ENCODE measurements at regions not wholly inside any gene's neighbourhood (a gene's known extent, or its start where the extent isn't known, plus 50 kb on each side); places are given as distances from the start of the nearest gene placed in this dataset.

GRCh38 chr5:158553195-158553961, 546.3 kb downstream of the EBF1 start:
- no peak for DNase-seq (ENCODE audit: low read depth)

GRCh38 chr5:158552241-158552640, 547.5 kb downstream of the EBF1 start:
- DNase-seq (ENCODE audit: low read depth): no peak

GRCh38 chr5:158549311-158549710, 550.4 kb downstream of the EBF1 start:
- no peak for DNase-seq (ENCODE audit: low read depth)

- DNase-seq (ENCODE audit: low read depth): no peak
Measured at GRCh38 chr5:158546748-158547147, 553.0 kb downstream of the EBF1 start.

- no peak for DNase-seq (ENCODE audit: low read depth)
Measured at GRCh38 chr5:158545949-158546530, 553.7 kb downstream of the EBF1 start.

GRCh38 chr5:158544388-158545339, 555.1 kb downstream of the EBF1 start:
- no peak for DNase-seq (ENCODE audit: low read depth)

GRCh38 chr5:158543539-158544387, 556.0 kb downstream of the EBF1 start:
- DNase-seq (ENCODE audit: low read depth): no peak

- no peak for DNase-seq (ENCODE audit: low read depth)
Measured at GRCh38 chr5:158541536-158542297, 558.0 kb downstream of the EBF1 start.

GRCh38 chr5:158538506-158539074, 561.1 kb downstream of the EBF1 start:
- DNase-seq (ENCODE audit: low read depth): no peak

- DNase-seq (ENCODE audit: low read depth): no peak
Measured at GRCh38 chr5:158537366-158537765, 562.4 kb downstream of the EBF1 start.

- no peak for DNase-seq (ENCODE audit: low read depth)
Measured at GRCh38 chr5:158534203-158534602, 565.5 kb downstream of the EBF1 start.

- no peak for DNase-seq (ENCODE audit: low read depth)
Measured at GRCh38 chr5:158532739-158533138, 567.0 kb downstream of the EBF1 start.

GRCh38 chr5:158531860-158532259, 567.9 kb downstream of the EBF1 start:
- DNase-seq (ENCODE audit: low read depth): no peak

GRCh38 chr5:158530115-158530514, 569.6 kb downstream of the EBF1 start:
- DNase-seq (ENCODE audit: low read depth): no peak

GRCh38 chr5:158529454-158529853, 570.3 kb downstream of the EBF1 start:
- DNase-seq (ENCODE audit: low read depth): no peak

- DNase-seq (ENCODE audit: low read depth): no peak
Measured at GRCh38 chr5:158525663-158526062, 574.1 kb downstream of the EBF1 start.

GRCh38 chr5:158524070-158524469, 575.6 kb downstream of the EBF1 start:
- no peak for DNase-seq (ENCODE audit: low read depth)

- no peak for DNase-seq (ENCODE audit: low read depth)
Measured at GRCh38 chr5:158522776-158523175, 576.9 kb downstream of the EBF1 start.

GRCh38 chr5:158521995-158522394, 577.7 kb downstream of the EBF1 start:
- DNase-seq (ENCODE audit: low read depth): no peak

GRCh38 chr5:158519433-158520021, 580.2 kb downstream of the EBF1 start:
- no peak for DNase-seq (ENCODE audit: low read depth)

Measured in activated T-cell treated with anti-CD3 and anti-CD28 coated beads for 1 hour (primary cell).